ENCODE measurements at regions not wholly inside any gene's neighbourhood (a gene's known extent, or its start where the extent isn't known, plus 50 kb on each side); places are given as distances from the start of the nearest gene placed in this dataset.

DNA sequence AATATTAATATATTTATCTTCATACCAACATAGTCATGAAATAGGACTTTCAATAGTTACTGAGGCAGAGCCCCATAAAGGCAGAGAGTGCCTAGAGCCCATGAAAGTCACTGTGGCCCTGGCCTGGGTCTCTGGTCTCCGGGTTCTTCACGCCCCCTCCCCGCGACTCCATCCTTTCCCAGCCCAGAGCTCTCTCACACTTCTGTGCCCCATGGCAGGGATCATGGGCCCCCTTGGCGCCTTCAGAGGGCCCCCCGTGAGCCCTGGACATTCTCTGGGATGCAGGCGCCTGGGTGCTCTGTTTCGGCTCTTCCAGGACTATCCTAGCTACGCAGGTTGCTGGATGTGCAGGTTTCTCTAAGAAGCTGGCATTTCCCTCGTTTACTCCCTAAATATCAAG is 228.4 kb downstream of the TEX29 start:
- Mint-ChIP-seq H3K9me3 (peaks cover 55% of the 10 kb centered on the region), H3K4me1 (ENCODE audit: low read depth) (no peaks in the 10 kb centered on the region), H3K27ac (no peak overlapping the region), H3K4me3 (no peak overlapping the region), H3K36me3 (ENCODE audit: low read depth) (no peaks in the 10 kb centered on the region), H3K27me3 (ENCODE audit: insufficient read depth) (no peaks in the 10 kb centered on the region)
- DNase-seq = no peak
- no peak for TF ChIP-seq CTCF (IDR thresholded peaks at IDR 0.05)

- Mint-ChIP-seq H3K36me3 (ENCODE audit: low read depth) (no peaks in the 10 kb centered on the region), H3K27ac (no peak overlapping the region), H3K4me3 (no peak overlapping the region), H3K27me3 (ENCODE audit: insufficient read depth) (no peaks in the 10 kb centered on the region), H3K4me1 (ENCODE audit: low read depth) (no peaks in the 10 kb centered on the region), H3K9me3 (peaks cover 48% of the 10 kb centered on the region)
- no peak for TF ChIP-seq CTCF (IDR thresholded peaks at IDR 0.05)
- no peak for DNase-seq
Measured at GRCh38 chr13:111549464-111549863, 229.0 kb downstream of the TEX29 start.

DNA sequence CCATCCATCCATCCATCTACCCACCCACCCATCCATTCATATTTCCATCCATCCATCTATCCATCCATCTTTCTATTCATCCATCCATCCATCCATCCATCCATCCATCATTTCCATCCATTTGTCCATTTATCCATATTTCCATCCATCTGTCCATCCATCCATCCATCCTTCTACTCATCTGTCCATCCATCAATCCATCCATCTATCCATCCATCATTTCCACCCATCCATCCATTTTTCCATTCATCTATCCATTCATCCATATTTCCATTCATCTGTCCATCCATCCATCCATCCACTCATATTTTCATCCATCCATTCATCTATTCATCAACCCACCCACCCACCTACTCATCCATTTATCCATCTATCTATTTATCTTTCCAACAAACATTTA is 229.6 kb downstream of the TEX29 start:
- no peak overlapping the region for H3K4me3 Mint-ChIP-seq
- H3K36me3 Mint-ChIP-seq (ENCODE audit: low read depth) = no peaks in the 10 kb centered on the region
- no peak for DNase-seq
- no peaks in the 10 kb centered on the region for H3K27me3 Mint-ChIP-seq (ENCODE audit: insufficient read depth)
- no peaks in the 10 kb centered on the region for H3K4me1 Mint-ChIP-seq (ENCODE audit: low read depth)
- no peak overlapping the region for H3K27ac Mint-ChIP-seq
- TF ChIP-seq CTCF (IDR thresholded peaks at IDR 0.05) = no peak
- peaks cover 42% of the 10 kb centered on the region for H3K9me3 Mint-ChIP-seq

DNA sequence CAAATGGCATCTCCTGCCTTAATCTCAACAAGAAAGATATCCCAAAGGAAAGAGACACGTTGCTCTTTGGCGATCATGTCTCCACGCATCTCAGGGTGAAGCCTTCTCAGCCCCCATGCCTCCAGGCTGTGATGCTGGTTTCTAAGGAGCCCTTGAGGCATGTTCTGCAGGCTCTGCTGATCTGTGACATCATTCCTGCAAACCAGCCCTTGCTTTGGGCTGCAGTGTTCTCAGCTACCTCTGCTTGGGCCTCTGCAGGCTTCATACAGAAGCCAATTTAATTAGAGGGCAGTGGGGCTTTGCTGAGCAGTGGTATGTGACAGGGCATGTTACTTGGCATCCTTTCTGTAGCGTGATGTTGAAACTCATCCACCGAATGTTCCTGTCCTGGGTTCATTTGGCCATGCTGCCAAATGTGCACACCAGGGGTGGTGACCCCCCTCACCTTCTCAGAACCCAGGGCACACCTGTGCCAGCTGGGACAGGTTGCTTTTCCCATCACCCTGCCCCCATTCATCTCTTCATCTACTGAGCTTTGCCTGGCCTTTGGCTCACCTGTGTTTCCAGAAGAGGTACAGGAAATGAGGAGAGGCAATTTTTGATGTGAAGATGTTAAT is 230.9 kb downstream of the TEX29 start:
- Mint-ChIP-seq H3K4me1 (ENCODE audit: low read depth) (no peaks in the 10 kb centered on the region), H3K9me3 (peaks cover 45% of the 10 kb centered on the region), H3K27me3 (ENCODE audit: insufficient read depth) (no peaks in the 10 kb centered on the region), H3K4me3 (no peak overlapping the region), H3K27ac (no peak overlapping the region), H3K36me3 (ENCODE audit: low read depth) (no peaks in the 10 kb centered on the region)
- no peak for TF ChIP-seq CTCF (IDR thresholded peaks at IDR 0.05)
- DNase-seq = no peak

DNA sequence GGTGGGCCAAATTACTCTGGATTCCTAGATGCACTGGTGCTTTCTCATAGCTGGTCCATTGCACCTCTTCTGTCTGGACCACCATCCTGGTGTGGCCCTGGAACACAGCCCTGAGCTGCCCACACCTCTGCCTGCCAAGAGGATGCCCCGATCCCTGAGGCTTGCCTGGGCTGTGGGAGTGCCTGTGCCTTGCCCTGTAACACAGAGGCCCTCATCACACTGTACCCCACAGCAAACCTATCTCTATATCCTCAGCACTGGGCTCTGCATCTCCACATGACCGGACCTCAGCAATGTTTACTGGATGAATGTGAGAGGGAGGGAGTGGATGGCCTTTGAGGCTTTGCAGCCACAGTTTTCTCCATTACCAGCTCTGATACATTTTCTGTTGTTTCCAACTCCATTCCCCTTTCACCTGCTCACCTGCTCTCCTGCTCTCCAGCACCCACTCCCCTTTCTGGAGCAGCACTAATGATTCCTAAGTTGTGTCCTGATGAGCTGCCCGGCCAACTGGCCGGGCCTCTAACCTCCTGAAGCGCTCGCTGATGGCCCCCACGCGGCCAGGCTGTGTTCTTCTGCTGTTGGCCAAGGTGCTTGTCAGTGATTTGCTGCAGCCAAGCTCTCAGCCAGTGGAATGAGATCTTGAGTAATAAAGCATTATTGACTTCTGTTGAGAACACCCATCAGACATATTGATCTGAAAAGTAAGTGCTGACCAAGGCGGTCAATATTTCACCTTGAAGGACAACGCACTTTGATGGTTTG is 232.6 kb downstream of the TEX29 start:
- TF ChIP-seq CTCF (IDR thresholded peaks at IDR 0.05) = no peak
- H3K4me1 Mint-ChIP-seq (ENCODE audit: low read depth) = no peaks in the 10 kb centered on the region
- no peak for DNase-seq
- no peaks in the 10 kb centered on the region for H3K36me3 Mint-ChIP-seq (ENCODE audit: low read depth)
- no peak overlapping the region for H3K4me3 Mint-ChIP-seq
- no peak overlapping the region for H3K27ac Mint-ChIP-seq
- H3K27me3 Mint-ChIP-seq (ENCODE audit: insufficient read depth) = no peaks in the 10 kb centered on the region; the same call in 1 of the 2 replicates
- H3K9me3 Mint-ChIP-seq = peaks cover 53% of the 10 kb centered on the region
